HUES48 (cell line): ENCODE measurements at regions not wholly inside any gene's neighbourhood (a gene's known extent, or its start where the extent isn't known, plus 50 kb on each side); places are given as distances from the start of the nearest gene placed in this dataset.

Source experiments
- H3K27ac ChIP-seq: one replicate; pipeline ENCODE4 v1.7.0; 2013; ENCODE audit warnings: low read depth, low read length, inconsistent platforms
- H3K27me3 ChIP-seq: 2 replicates; pipeline ENCODE4 v1.6.1; 2013; ENCODE audit warnings: mild to moderate bottlenecking, low read length; ENCODE audit not compliant: control insufficient read depth, insufficient read depth
- H3K36me3 ChIP-seq: 2 replicates; pipeline ENCODE4 v1.6.1; 2013; ENCODE audit warnings: low read length; ENCODE audit not compliant: control insufficient read depth, insufficient read depth
- H3K4me1 ChIP-seq: 2 replicates; pipeline ENCODE4 v1.6.1; 2013; ENCODE audit warnings: mild to moderate bottlenecking, low read length; ENCODE audit not compliant: control insufficient read depth, insufficient read depth
- H3K4me3 ChIP-seq: 2 replicates; pipeline ENCODE4 v1.5.1; 2013; ENCODE audit warnings: mild to moderate bottlenecking, low read depth, low read length
- H3K9ac ChIP-seq: 2 replicates; pipeline ENCODE4 v1.6.1; 2013; ENCODE audit warnings: mild to moderate bottlenecking, low read depth, low read length, moderate library complexity
- H3K9me3 ChIP-seq: 2 replicates; pipeline ENCODE4 v1.6.1; 2013; ENCODE audit warnings: low read length; ENCODE audit not compliant: control insufficient read depth, insufficient read depth

DNA sequence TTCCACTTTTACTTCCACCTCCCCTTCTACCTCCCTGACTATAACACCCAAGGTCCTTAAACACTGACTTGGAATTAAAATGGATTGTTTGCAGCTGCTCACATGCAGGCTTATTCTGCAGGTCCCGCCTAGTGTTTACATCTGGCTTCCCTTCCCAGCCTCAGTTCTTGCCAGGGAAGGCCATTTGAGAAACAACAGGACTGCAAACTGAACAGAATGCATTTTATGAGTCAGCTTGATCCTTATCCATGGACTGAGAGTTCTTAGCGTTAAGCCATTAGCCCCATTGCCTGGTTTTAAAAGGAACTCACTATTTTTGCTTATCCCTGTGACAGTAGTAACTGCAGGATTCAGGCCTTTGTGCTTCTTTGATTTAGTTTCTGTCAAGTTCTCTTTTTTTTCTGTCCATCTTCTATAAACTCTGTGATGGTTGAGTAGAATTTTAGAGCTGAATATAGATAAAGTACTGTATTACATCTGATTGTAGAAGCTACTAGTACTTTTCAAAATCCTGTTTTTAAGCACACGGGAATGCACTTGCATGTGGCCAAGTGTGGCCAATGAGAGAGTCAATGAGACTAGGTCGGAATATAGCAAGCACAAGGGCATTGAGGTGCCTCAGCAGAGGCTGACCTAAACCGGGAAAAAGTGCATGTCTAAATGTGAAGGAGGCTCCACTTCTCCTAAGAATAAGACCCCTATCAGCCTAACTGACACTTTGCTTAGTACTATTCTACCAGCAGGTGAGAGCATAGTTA, 106.4 kb downstream of the TUSC7 start:
- no peaks in the 10 kb centered on the region for H3K36me3 ChIP-seq
- no peaks in the 10 kb centered on the region for H3K27me3 ChIP-seq
- H3K27ac ChIP-seq, result no peak overlapping the region
- H3K9me3 ChIP-seq, result no peaks in the 10 kb centered on the region
- no peak overlapping the region for H3K9ac ChIP-seq
- H3K4me1 ChIP-seq, result peaks cover 27% of the 10 kb centered on the region
- no peak overlapping the region for H3K4me3 ChIP-seq

DNA sequence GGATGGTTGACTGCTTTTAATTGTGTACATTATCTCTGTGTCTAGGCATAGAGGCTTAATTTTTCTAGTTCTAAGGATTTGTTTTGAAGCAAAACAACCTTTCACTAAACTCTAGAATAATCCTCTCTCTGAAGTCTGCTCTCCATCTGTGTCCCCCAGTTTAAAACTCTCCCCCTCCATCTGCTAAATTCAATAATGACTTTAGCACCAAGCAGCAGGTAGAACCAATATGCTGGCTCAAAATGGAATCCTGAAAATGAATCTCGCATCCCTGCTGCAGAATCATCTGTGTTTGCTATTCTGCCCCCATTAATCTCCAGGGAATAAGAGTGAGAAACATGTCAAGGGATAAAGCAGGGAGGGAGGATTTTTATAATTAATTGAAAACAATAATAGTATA, 111.8 kb downstream of the TUSC7 start:
- Histone ChIP-seq H3K27ac (no peak overlapping the region), H3K4me3 (no peak overlapping the region), H3K36me3 (no peaks in the 10 kb centered on the region), H3K9ac (no peak overlapping the region), H3K27me3 (no peaks in the 10 kb centered on the region), H3K9me3 (no peaks in the 10 kb centered on the region), H3K4me1 (peaks cover 11% of the 10 kb centered on the region)

DNA sequence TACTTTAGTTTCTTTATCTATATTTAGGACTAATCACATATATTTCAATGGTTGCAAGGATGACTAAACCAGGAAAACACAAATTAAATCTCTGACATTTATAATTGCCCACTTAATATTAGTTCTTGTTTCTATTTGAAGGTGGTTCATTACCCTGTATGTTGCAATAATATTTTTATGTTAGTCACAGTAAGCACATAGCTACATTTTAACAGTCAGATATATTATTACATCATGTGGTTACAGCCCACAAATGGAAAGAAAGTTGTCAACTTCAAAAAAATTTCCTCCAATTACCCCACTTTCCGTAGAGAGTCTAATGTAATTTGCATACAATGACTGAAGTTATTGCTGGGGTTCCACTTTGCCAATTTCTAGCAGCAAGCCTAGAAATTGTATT, 114.6 kb downstream of the TUSC7 start:
- Histone ChIP-seq H3K4me1 (peaks cover 9% of the 10 kb centered on the region; the same call in 1 of the 2 replicates), H3K27ac (no peak overlapping the region), H3K9ac (no peak overlapping the region), H3K4me3 (no peak overlapping the region), H3K9me3 (no peaks in the 10 kb centered on the region), H3K27me3 (no peaks in the 10 kb centered on the region), H3K36me3 (no peaks in the 10 kb centered on the region)

DNA sequence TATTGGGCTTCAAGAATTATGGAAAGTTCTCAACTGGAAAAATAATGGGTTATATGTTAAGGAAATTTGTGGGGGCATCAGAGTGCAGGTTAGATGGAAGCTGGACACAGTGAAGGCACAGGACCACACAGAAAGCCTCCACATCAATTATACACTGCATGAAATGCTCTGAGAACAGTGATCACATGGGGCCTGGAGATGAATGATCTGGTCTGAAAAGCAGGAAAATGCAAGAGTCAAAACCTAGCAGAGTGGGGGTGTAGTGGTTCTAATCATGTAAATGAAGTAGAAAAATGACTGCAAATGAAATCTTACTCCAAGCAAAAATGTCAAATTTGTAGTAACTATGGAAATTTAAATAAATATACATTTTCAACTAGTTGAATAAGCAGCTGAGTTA, 123.6 kb downstream of the TUSC7 start:
- Histone ChIP-seq H3K4me3 (no peak overlapping the region), H3K36me3 (no peaks in the 10 kb centered on the region), H3K9me3 (no peaks in the 10 kb centered on the region), H3K9ac (no peak overlapping the region), H3K4me1 (peaks cover 13% of the 10 kb centered on the region), H3K27ac (no peak overlapping the region), H3K27me3 (no peaks in the 10 kb centered on the region)

DNA sequence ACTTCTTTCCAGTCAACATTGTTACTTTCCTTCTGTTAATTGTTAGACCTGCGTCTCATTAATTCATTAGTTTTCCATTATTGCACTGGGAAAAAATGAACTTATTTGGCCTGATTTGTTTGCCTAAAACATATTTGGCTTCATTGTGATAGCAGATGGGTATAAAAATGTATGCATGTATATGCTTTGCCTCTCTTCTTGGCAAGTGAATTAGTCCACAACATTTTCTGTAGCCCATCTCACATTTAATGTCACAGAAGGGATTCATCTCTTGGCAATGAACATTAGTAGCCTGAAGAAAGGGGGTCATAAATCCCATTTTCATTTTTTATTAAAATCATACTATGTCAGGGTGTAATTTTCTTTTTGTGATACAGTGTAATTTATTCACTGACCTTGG, 125.2 kb downstream of the TUSC7 start:
- no peaks in the 10 kb centered on the region for H3K27me3 ChIP-seq
- no peak overlapping the region for H3K9ac ChIP-seq
- H3K4me3 ChIP-seq, result no peak overlapping the region
- H3K36me3 ChIP-seq, result no peaks in the 10 kb centered on the region
- no peak overlapping the region for H3K27ac ChIP-seq
- peaks cover 13% of the 10 kb centered on the region for H3K4me1 ChIP-seq
- H3K9me3 ChIP-seq, result no peaks in the 10 kb centered on the region

DNA sequence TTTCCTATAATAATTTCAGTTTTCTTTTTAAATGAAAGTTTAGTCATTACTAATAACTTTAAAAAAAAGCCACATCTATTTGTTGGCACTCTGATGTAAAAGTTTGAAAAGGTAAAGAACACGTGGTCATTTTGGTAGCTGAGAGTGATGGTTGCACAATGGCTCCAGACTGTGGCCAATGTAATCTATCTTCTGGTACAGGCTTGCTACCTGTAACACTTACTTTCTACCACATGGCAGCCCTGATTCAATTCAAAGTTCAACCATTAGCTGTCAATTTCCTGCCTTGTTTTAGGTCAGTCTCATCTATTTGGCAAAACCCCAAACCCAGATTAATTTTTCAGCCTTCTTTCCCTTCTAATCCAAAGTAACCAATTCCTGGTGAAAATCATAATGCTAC, 126.1 kb downstream of the TUSC7 start:
- no peaks in the 10 kb centered on the region for H3K9me3 ChIP-seq
- no peak overlapping the region for H3K4me3 ChIP-seq
- peaks cover 16% of the 10 kb centered on the region for H3K4me1 ChIP-seq
- H3K36me3 ChIP-seq, result no peaks in the 10 kb centered on the region
- no peak overlapping the region for H3K27ac ChIP-seq
- no peak overlapping the region for H3K9ac ChIP-seq
- H3K27me3 ChIP-seq, result no peaks in the 10 kb centered on the region

DNA sequence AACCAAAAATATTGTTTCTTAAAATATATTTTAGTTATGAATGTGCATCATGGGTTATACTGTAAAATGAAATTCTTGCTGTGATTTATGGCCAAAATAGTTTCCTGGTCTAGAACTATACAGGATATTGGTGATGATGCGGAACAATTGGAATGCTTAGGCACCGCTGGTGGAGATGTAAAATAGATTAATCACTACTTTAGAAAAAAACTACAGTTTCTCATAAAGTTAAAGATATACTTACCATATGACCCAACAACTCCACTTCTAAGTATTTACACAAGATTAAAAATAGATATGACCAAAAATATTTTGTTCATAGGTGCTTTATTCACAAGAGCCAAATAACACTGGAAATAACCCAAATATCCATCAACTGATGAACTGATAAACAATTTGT, 126.7 kb downstream of the TUSC7 start:
- no peak overlapping the region for H3K27ac ChIP-seq
- H3K4me1 ChIP-seq, result peaks cover 22% of the 10 kb centered on the region
- no peak overlapping the region for H3K9ac ChIP-seq
- no peak overlapping the region for H3K4me3 ChIP-seq
- H3K9me3 ChIP-seq, result no peaks in the 10 kb centered on the region
- no peaks in the 10 kb centered on the region for H3K36me3 ChIP-seq
- H3K27me3 ChIP-seq, result no peaks in the 10 kb centered on the region

DNA sequence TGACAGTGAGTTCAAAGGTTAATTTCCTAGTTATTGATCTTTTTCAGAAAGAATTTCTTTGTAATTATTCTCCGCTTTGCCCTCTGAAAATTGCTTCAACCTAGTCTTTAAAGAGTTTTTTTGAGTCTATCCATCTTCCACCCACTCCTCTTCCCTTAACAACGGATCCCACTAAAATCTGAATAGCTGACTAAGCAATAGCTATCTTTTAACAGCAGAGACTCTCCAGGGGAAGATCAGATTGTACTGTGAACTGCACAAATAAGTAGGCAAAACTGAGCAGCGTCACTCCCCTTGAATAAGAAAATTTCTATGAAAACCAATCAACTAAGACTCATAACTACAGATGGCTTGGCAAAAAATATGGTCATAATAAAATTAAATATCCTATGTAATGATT, 127.9 kb downstream of the TUSC7 start:
- H3K4me1 ChIP-seq, result peaks cover 34% of the 10 kb centered on the region
- H3K36me3 ChIP-seq, result no peaks in the 10 kb centered on the region
- no peak overlapping the region for H3K9ac ChIP-seq
- H3K27me3 ChIP-seq, result no peaks in the 10 kb centered on the region
- H3K4me3 ChIP-seq, result no peak overlapping the region
- no peak overlapping the region for H3K27ac ChIP-seq
- no peaks in the 10 kb centered on the region for H3K9me3 ChIP-seq

DNA sequence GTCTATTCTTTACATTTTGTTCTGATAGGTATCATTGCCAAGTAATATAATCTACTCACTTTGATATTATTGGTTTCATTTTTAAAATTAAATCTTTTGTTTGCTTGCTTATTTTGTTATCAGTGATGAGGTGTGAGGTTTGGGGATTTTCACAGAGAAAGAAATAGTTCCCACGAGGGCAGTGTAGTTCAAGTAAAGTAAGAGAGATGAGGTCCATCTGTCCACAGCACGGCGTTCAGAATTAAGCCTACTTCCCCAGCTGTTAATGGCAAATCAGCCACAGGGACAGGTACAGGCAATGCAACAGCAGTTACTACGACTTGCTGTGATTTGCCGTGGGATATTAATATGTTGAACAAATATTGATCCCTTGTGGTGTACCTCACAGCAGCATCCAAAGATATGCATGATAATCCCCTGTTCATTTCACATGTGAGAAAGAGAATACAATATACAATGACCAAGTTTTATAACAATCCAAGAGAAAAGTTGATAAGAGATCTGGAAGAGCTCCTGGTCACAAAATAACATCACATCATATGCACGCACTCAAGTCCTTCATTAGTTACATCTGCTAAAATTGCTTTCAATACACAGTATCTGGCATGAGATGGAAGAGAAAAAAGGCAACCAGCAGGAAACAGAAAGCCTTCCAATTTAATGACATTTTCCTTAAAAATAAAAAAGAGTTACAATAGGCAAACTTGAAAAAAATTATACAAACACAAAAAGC, 131.6 kb downstream of the TUSC7 start:
- Histone ChIP-seq H3K27me3 (no peaks in the 10 kb centered on the region), H3K27ac (peak overlapping the region; percentile 39), H3K9ac (no peak overlapping the region), H3K9me3 (no peaks in the 10 kb centered on the region), H3K4me1 (peaks cover 39% of the 10 kb centered on the region), H3K36me3 (no peaks in the 10 kb centered on the region), H3K4me3 (no peak overlapping the region)

DNA sequence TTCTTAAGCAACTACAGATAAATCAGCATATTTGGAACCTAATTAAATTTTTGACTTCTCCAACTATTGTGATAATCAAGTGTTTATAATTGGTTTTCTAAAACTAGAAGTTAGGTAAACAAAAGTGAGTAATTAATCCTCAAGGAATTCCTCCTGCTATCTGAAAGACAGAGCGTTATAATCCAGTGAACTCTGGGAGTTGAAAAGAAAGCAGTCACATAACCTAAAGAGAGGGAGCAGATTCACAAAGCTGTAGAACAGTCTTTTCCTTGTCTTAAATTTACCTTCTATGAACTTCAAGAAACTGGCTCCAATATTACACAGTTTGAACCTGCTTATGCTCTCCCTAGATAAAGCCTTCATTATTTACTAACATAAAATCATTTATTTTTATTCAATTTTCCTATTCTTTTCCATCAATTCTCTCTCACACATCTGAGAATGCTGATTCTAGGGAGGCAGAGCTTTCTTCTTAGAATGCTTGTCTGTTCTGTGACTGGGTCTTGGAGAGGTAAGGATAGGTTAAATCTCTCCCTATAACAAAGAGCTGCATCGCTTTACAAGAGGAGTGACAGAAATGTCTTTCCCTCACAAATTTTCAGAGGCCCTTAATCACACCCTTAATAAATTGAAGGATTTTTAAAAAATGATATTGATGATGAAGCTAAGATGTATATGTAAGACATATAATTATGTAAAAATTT, 132.8 kb downstream of the TUSC7 start:
- Histone ChIP-seq H3K36me3 (no peaks in the 10 kb centered on the region), H3K27ac (peak overlapping the region; percentile 39), H3K9ac (no peak overlapping the region), H3K4me1 (peaks cover 39% of the 10 kb centered on the region), H3K4me3 (no peak overlapping the region), H3K27me3 (no peaks in the 10 kb centered on the region), H3K9me3 (no peaks in the 10 kb centered on the region)
